ENCODE measurements at regions not wholly inside any gene's neighbourhood (a gene's known extent, or its start where the extent isn't known, plus 50 kb on each side); places are given as distances from the start of the nearest gene placed in this dataset.

DNA sequence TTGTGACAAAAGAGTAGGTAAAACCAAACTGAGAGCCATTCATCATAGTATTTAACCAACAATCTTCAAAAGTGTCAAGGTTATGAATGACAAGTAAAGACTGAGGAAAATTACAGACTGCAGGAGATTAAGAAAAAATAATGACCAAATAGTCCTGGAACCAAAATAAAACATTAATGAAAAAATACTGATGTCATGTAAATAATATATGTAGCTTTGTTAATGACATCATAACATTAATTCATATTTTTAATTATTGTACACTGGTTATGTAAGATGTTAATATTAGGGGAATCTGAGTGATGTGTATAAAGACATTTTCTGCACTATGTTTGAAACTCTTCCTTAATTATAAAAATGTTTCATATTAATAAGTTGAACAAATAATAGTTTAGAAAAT lies 436.7 kb downstream of the CYLC2 start:
- no peak for DNase-seq
- Mint-ChIP-seq H3K27me3 (ENCODE audit: insufficient read depth) (no peaks in the 10 kb centered on the region; the same call in 1 of the 2 replicates), H3K4me3 (no peak overlapping the region), H3K4me1 (ENCODE audit: low read depth) (no peaks in the 10 kb centered on the region), H3K9me3 (peaks cover 32% of the 10 kb centered on the region), H3K27ac (no peak overlapping the region), H3K36me3 (ENCODE audit: low read depth) (no peaks in the 10 kb centered on the region)
- TF ChIP-seq, protein P1, sequence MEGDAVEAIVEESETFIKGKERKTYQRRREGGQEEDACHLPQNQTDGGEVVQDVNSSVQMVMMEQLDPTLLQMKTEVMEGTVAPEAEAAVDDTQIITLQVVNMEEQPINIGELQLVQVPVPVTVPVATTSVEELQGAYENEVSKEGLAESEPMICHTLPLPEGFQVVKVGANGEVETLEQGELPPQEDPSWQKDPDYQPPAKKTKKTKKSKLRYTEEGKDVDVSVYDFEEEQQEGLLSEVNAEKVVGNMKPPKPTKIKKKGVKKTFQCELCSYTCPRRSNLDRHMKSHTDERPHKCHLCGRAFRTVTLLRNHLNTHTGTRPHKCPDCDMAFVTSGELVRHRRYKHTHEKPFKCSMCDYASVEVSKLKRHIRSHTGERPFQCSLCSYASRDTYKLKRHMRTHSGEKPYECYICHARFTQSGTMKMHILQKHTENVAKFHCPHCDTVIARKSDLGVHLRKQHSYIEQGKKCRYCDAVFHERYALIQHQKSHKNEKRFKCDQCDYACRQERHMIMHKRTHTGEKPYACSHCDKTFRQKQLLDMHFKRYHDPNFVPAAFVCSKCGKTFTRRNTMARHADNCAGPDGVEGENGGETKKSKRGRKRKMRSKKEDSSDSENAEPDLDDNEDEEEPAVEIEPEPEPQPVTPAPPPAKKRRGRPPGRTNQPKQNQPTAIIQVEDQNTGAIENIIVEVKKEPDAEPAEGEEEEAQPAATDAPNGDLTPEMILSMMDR (IDR thresholded peaks at IDR 0.05) = no peak

DNA sequence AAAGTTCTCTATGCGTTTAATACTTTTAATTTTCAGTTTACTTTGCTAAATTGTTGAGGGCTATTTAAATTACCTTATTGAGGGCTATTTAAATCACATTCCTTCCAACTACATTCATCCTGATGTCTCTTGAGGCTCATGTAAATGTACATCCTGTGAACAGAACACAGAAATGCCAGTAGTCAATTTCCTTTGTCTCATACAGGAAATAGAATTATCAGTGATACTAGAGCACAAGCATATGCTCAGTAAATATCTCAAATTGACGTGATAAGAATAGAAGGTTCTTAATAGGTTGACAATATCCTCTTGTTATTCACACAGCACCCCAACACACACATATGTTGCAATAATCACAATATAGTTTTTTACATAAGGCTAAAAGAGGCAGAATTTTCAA lies 449.0 kb downstream of the CYLC2 start:
- TF ChIP-seq, protein P1 (IDR thresholded peaks at IDR 0.05) = no peak
- no peaks in the 10 kb centered on the region for H3K4me1 Mint-ChIP-seq (ENCODE audit: low read depth)
- H3K9me3 Mint-ChIP-seq = peaks cover 7% of the 10 kb centered on the region
- H3K4me3 Mint-ChIP-seq = no peak overlapping the region
- H3K27me3 Mint-ChIP-seq (ENCODE audit: insufficient read depth) = no peaks in the 10 kb centered on the region
- no peak for DNase-seq
- H3K27ac Mint-ChIP-seq = no peak overlapping the region
- no peaks in the 10 kb centered on the region for H3K36me3 Mint-ChIP-seq (ENCODE audit: low read depth)

DNA sequence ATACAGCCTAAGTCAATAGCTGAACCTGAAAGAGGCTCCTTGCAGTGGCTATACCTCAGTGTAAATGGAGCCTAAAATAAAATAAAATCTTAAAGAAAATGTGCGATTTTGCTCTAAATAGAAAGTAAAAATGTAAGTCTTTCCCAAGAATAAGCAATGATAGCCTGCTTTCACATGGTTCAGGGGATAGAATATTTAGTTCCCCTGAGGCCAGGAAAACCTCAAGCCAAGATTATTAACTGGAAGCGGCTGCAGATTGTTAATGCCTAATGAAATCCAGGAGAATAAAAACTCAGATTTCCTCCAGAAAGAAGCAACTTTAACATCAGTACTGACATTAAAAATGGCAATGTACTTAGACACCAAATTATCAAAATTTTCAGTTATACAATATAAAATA lies 463.7 kb downstream of the CYLC2 start:
- no peaks in the 10 kb centered on the region for H3K36me3 Mint-ChIP-seq (ENCODE audit: low read depth)
- H3K27me3 Mint-ChIP-seq (ENCODE audit: insufficient read depth) = peaks cover 2% of the 10 kb centered on the region; the same call in 1 of the 2 replicates
- no peak overlapping the region for H3K27ac Mint-ChIP-seq
- H3K9me3 Mint-ChIP-seq = peaks cover 41% of the 10 kb centered on the region
- no peak for DNase-seq
- TF ChIP-seq, protein P1 (IDR thresholded peaks at IDR 0.05) = no peak
- H3K4me1 Mint-ChIP-seq (ENCODE audit: low read depth) = no peaks in the 10 kb centered on the region
- H3K4me3 Mint-ChIP-seq = no peak overlapping the region

DNA sequence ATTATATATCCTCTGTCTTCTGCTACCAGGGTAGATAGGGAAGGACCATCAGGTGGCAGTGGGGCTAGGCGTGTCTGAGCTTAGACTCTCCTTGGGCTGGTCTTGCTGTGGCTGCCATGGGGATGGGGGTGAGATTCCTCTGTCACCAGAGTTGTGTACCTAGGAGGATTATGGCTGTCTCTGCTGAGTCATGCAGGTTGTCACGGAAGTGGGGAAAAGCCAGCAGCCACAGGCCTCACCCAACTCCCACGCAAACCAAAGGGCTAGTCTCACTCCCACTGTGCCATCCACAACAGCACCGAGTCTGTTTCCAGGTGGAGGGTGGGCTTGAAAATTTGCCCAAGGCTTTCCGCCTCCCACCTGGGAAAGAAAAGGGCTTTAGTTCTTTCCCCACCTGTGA lies 476.1 kb downstream of the CYLC2 start:
- peaks cover 51% of the 10 kb centered on the region for H3K9me3 Mint-ChIP-seq
- no peaks in the 10 kb centered on the region for H3K4me1 Mint-ChIP-seq (ENCODE audit: low read depth)
- no peak overlapping the region for H3K27ac Mint-ChIP-seq
- no peak for DNase-seq
- no peaks in the 10 kb centered on the region; the same call in 1 of the 2 replicates for H3K27me3 Mint-ChIP-seq (ENCODE audit: insufficient read depth)
- H3K4me3 Mint-ChIP-seq = no peak overlapping the region
- TF ChIP-seq, protein P1 (IDR thresholded peaks at IDR 0.05) = no peak
- H3K36me3 Mint-ChIP-seq (ENCODE audit: low read depth) = no peaks in the 10 kb centered on the region

DNA sequence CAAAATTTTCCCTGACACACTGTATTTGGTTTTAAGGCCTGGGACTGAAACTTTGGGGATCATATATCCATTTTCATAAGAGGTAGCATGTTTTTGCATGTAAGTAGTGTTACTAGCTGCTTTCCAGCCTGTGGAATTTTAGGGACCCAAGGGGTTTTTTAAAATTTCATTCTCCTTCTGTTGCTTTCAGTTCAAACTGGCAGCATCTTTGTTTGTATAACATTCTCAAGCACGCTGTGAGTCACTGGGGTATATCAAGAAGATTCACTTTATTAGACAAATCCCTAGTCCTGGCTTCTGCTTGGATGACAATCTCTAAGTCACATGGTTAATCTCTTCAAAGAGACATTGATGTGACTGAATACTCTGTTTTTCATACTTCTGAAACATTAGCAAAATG lies 479.0 kb downstream of the CYLC2 start:
- no peak overlapping the region for H3K4me3 Mint-ChIP-seq
- no peaks in the 10 kb centered on the region; the same call in 1 of the 2 replicates for H3K27me3 Mint-ChIP-seq (ENCODE audit: insufficient read depth)
- no peak for DNase-seq
- H3K27ac Mint-ChIP-seq = no peak overlapping the region
- TF ChIP-seq, protein P1 (IDR thresholded peaks at IDR 0.05) = no peak
- no peaks in the 10 kb centered on the region for H3K36me3 Mint-ChIP-seq (ENCODE audit: low read depth)
- no peaks in the 10 kb centered on the region for H3K4me1 Mint-ChIP-seq (ENCODE audit: low read depth)
- peaks cover 44% of the 10 kb centered on the region for H3K9me3 Mint-ChIP-seq
